ENCODE measurements at regions not wholly inside any gene's neighbourhood (a gene's known extent, or its start where the extent isn't known, plus 50 kb on each side); places are given as distances from the start of the nearest gene placed in this dataset.

DNA sequence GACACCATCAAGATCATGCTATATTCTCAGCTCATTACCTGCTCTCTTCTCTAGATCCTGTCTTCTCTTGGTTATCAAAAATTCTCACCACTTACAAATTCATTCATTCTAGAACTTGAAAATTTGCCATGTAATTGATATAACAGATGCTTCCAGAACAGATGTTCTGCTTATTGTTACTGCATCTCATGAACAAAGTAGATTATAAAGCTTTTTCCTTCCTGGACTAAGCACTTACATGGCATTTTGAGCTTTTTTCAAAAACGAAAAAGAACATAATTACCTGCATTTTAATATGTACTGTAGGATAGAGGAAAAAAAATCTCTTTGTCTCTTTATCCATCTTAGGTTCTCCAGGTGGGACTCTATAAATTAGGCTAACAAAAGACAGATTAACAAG, 79.6 kb upstream of the CREB1 start:
- WGBS, 4 donors: 45 to 60% (median 51%) methylated on average over 1 of the region's 1 CpG

DNA sequence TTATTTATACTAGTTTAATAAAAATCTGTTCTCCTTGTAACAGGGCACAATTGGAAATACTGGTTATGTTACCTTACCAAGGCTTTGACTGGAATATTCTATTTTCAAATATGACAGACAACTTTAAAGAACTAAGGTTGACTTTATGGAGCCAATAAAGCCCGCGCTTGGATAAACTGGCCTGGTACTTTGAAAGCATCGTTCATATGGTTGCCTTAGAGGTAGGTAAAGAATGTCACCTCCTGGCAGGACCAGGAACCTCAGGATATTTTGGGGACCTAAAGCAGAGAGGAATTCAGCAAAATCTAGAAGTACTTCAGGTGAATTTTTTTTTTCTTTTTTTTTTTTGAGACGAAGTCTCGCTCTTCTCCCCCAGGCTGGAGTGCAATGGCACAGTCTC, 71.2 kb upstream of the CREB1 start:
- DNase-seq: no peak
- H3K9me3 ChIP-seq (replicated peaks in 1 of 3): no peaks in the 10 kb centered on the region
- H3K4me1 ChIP-seq (replicated peaks in 1 of 2): no peaks in the 10 kb centered on the region
- TF ChIP-seq, protein P1, sequence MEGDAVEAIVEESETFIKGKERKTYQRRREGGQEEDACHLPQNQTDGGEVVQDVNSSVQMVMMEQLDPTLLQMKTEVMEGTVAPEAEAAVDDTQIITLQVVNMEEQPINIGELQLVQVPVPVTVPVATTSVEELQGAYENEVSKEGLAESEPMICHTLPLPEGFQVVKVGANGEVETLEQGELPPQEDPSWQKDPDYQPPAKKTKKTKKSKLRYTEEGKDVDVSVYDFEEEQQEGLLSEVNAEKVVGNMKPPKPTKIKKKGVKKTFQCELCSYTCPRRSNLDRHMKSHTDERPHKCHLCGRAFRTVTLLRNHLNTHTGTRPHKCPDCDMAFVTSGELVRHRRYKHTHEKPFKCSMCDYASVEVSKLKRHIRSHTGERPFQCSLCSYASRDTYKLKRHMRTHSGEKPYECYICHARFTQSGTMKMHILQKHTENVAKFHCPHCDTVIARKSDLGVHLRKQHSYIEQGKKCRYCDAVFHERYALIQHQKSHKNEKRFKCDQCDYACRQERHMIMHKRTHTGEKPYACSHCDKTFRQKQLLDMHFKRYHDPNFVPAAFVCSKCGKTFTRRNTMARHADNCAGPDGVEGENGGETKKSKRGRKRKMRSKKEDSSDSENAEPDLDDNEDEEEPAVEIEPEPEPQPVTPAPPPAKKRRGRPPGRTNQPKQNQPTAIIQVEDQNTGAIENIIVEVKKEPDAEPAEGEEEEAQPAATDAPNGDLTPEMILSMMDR (IDR thresholded peaks at IDR 0.05): no peak
- no peak for TF ChIP-seq POLR2A (IDR thresholded peaks at IDR 0.05)
- H3K36me3 ChIP-seq (replicated peaks in 1 of 2): no peaks in the 10 kb centered on the region
- no peaks in the 10 kb centered on the region for H3K27me3 ChIP-seq
- 92 to 96% (median 93%) methylated on average over 5 of the region's 5 CpGs for WGBS, 4 donors
- intact Hi-C loops (cut with DNase I): no loop called here
- H3K4me3 ChIP-seq: no peak overlapping the region
- H3K27ac ChIP-seq: no peak overlapping the region

More for the DNA sequence above, 79.6 kb upstream of the CREB1 start:
- Histone ChIP-seq H3K36me3 (replicated peaks in 1 of 2) (no peaks in the 10 kb centered on the region), H3K27ac (no peak overlapping the region), H3K4me3 (no peak overlapping the region), H3K9me3 (replicated peaks in 1 of 3) (no peaks in the 10 kb centered on the region), H3K4me1 (replicated peaks in 1 of 2) (no peaks in the 10 kb centered on the region), H3K27me3 (no peaks in the 10 kb centered on the region)
- DNase-seq: no peak
- no peak for TF ChIP-seq POLR2A (IDR thresholded peaks at IDR 0.05)
- TF ChIP-seq, protein P1 (IDR thresholded peaks at IDR 0.05): no peak
- intact Hi-C loops (cut with DNase I): no loop called here

- Histone ChIP-seq H3K9me3 (replicated peaks in 1 of 3) (no peaks in the 10 kb centered on the region), H3K27ac (no peak overlapping the region), H3K36me3 (replicated peaks in 1 of 2) (no peaks in the 10 kb centered on the region), H3K4me1 (replicated peaks in 1 of 2) (no peaks in the 10 kb centered on the region), H3K27me3 (no peaks in the 10 kb centered on the region), H3K4me3 (no peak overlapping the region)
- TF ChIP-seq, protein P1 (IDR thresholded peaks at IDR 0.05): no peak
- TF ChIP-seq POLR2A (IDR thresholded peaks at IDR 0.05): no peak
- intact Hi-C loops (cut with DNase I): no loop called here
- 69 to 75% (median 73%) methylated on average over 7 of the region's 7 CpGs for WGBS, 4 donors
- no peak for DNase-seq
These were observed 69.6 kb upstream of the CREB1 start for GRCh38 chr2:207459990-207460757.

DNA sequence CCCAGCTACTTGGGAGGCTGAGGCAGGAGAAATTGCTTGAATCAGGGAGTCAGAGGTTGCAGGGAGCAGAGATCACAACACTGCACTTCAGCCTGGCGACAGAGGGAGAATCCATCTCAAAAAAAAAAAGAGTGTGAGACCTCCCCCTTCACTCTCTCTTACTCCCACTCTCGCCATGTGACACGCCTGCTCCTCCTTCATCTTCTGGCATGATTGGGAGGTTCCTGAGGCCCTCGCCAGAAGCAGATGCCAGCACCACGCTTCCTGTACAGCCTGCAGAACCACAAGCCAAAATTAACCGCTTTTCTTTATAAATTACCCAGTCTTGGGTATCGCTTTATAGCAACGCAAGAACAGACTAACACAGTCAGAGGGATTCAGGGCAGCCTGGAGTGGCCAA, 66.3 kb upstream of the CREB1 start:
- Histone ChIP-seq H3K4me1 (replicated peaks in 1 of 2) (no peaks in the 10 kb centered on the region), H3K36me3 (replicated peaks in 1 of 2) (no peaks in the 10 kb centered on the region), H3K27ac (no peak overlapping the region), H3K9me3 (replicated peaks in 1 of 3) (no peaks in the 10 kb centered on the region), H3K4me3 (no peak overlapping the region), H3K27me3 (no peaks in the 10 kb centered on the region)
- intact Hi-C loops (cut with DNase I): no loop called here
- WGBS, 4 donors: 89 to 92% (median 91%) methylated on average over 8 of the region's 8 CpGs
- DNase-seq: no peak
- TF ChIP-seq, protein P1 (IDR thresholded peaks at IDR 0.05): no peak
- no peak for TF ChIP-seq POLR2A (IDR thresholded peaks at IDR 0.05)

Data from adrenal gland (tissue), 9 donors.